Muscle layer of duodenum (tissue), 2 donors: ENCODE measurements at regions not wholly inside any gene's neighbourhood (a gene's known extent, or its start where the extent isn't known, plus 50 kb on each side); places are given as distances from the start of the nearest gene placed in this dataset.
"Not testable (repeated sequence)": the region's sequence is repeated elsewhere in the genome, so short reads cannot be mapped to it uniquely, and the experiment has no call there.

Experiments
- H3K27ac ChIP-seq: one replicate; pipeline ENCODE4 v1.7.0; 2013; ENCODE audit warnings: mild to moderate bottlenecking, low read length
- H3K27me3 ChIP-seq: one replicate; pipeline ENCODE4 v1.7.0; 2013; ENCODE audit warnings: low read depth, mild to moderate bottlenecking, control low read depth, low read length
- H3K36me3 ChIP-seq, 2 donors: one replicate each; pipeline ENCODE4 v1.7.0; 2013; ENCODE audit warnings: low read length in 2 of 2, control low read depth in 1 of 2, mild to moderate bottlenecking in 1 of 2; ENCODE audit not compliant: insufficient read depth in 2 of 2, control insufficient read depth in 1 of 2
- H3K4me1 ChIP-seq, 2 donors: one replicate each; pipeline ENCODE4 v1.7.0; 2013; ENCODE audit warnings: low read length in 2 of 2, mild to moderate bottlenecking in 2 of 2, control low read depth in 1 of 2, moderate library complexity in 1 of 2; ENCODE audit not compliant: insufficient read depth in 2 of 2, control insufficient read depth in 1 of 2
- H3K4me3 ChIP-seq, 2 donors: one replicate each; pipeline ENCODE4 v1.7.0; 2013; ENCODE audit warnings: low read length in 2 of 2, low read depth in 1 of 2, mild to moderate bottlenecking in 1 of 2
- H3K9me3 ChIP-seq, 2 donors: one replicate each; pipeline ENCODE4 v1.7.0; 2013; ENCODE audit warnings: low read length in 2 of 2, control low read depth in 1 of 2, mild to moderate bottlenecking in 1 of 2; ENCODE audit not compliant: control insufficient read depth in 1 of 2
- donor health status: healthy.

DNA sequence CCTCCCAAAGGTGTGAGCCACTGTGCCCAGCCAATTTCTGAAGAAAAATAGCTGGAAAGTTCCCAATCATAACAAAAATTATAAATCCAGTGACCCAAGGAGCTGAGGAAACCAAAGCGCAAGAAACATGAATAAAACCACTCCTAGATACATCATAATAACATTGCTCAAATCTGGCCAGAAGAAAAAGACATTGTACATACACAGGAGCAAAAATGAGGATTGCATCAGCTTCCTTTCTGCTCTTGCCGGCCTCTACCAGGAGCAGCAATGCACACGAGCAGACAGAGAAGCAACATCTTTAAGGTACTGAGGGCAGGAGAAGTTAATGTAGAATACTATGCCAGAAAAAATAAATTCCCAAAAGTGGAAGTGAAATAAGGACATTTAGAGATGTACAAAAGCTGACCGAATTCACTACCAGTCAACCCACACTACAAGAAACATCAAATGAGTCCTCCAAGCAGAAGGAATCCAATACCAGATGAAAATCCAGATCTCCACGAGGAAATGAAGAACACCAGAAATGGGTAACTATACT, 127.0 kb upstream of the NBPF11 start:
- H3K36me3 ChIP-seq, H3K4me1 ChIP-seq, H3K27ac ChIP-seq, H3K9me3 ChIP-seq, H3K27me3 ChIP-seq, H3K4me3 ChIP-seq: not testable (repeated sequence)

DNA sequence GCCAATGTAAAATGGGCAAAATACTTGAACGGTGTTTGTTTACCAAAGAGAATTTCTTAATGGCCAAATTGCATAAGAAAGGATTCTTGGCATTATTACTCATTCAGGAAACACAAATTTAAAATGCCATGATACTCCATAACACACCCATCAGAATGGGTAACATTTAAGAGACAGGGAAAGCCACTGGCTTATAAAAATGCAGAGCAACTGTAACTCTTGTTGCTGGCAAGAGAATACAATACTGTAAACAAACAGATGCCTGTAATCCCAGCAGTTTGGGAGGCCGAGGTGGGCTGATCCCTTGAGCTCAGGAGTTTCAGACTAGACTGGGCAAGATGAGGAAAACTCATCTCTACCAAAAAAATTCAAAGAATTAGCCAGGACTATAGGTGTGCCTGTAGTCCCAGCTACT, 125.8 kb upstream of the NBPF11 start:
- not testable (repeated sequence) for H3K4me1 ChIP-seq, H3K27me3 ChIP-seq, H3K36me3 ChIP-seq, H3K9me3 ChIP-seq, H3K4me3 ChIP-seq, H3K27ac ChIP-seq

DNA sequence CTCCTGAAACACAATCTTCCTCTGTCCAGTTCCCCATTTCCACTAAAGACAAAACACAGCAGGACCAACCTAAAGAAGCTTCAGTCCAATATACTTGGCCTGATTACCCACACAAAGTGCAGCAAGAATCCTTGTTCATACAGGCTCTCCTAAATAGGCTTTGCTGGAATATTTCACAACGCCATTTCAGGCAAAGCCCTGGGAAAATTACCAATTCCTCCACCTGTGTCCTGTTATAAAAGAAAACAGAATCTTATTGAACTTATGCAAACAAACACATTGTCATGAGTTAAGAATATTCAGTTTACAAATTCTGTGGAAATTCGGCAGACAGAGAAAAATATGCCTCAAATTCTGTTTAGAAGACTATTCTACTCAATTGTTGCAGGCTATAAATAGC, 115.0 kb upstream of the NBPF11 start:
- not testable (repeated sequence) for H3K4me3 ChIP-seq, H3K27ac ChIP-seq, H3K27me3 ChIP-seq, H3K4me1 ChIP-seq, H3K36me3 ChIP-seq, H3K9me3 ChIP-seq

DNA sequence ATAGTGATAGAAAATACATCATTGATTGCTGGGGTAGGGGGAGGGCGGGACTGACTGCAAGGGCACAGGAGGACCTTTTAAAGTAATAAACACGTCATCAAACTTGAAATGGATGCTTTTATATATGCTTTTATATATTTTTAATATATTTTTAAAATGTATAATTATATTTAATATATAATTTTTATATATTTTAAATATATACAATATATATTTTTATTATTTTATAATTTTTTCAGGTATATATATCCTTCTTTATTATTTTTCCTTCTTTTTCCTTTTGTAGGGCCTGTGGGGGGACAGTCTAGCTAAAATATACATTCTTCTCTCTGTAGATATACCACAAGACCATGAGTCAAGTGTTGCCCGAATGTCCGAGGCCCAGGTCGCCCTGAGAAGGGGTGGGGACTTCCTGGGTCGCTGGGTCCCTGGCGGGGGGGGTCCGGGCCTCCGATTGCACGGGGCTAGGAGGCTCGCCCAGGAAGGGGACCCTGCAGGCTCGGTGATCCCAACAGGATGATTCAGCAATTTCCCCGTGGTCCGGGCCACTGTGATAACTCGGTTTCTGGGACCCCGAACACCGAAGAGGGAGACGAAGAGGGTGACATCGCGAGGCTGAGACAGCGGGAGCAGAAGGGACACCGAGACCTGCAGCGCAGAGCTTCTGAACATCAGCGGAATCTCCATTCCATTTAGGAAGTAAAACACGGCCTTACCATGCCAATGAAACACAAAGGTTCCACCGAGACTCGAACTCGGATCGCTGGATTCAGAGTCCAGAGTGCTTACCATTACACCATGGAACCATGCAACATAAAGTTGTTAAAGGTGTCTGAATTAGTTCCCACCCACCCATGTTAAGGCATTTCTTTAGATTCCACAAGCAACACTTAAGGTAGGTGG, 112.5 kb upstream of the NBPF11 start:
- H3K27me3 ChIP-seq, result peaks cover 4% of the 10 kb centered on the region
- no peak overlapping the region for H3K4me3 ChIP-seq
- no peak overlapping the region for H3K27ac ChIP-seq
- no peaks in the 10 kb centered on the region for H3K36me3 ChIP-seq
- H3K9me3 ChIP-seq, result no peaks in the 10 kb centered on the region
- H3K4me1 ChIP-seq, result peaks cover 0 to 3% of the 10 kb centered on the region in 2 donors

DNA sequence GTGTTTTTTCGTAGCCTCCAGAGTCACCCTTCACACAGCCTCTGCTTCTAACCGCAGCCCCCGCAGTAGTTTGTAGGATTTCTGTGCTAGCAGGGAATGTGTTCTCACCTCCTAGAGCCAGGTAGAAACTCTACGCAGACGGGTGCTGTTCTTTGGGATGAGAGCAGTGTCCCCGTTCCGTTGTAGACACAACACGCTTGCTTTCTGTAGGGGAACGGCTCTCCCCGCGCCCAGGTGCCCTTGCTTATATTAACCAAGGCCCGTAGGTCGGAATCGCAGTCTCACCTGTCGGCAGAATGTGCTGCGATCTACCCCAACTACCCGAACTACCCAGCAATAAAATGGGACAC, 111.8 kb upstream of the NBPF11 start:
- Histone ChIP-seq H3K36me3 (no peaks in the 10 kb centered on the region), H3K27me3 (peaks cover 4% of the 10 kb centered on the region), H3K4me1 (peaks cover 0 to 3% of the 10 kb centered on the region in 2 donors), H3K27ac (no peak overlapping the region), H3K4me3 (peak overlapping the region; percentile 65 to 80), H3K9me3 (no peaks in the 10 kb centered on the region)

DNA sequence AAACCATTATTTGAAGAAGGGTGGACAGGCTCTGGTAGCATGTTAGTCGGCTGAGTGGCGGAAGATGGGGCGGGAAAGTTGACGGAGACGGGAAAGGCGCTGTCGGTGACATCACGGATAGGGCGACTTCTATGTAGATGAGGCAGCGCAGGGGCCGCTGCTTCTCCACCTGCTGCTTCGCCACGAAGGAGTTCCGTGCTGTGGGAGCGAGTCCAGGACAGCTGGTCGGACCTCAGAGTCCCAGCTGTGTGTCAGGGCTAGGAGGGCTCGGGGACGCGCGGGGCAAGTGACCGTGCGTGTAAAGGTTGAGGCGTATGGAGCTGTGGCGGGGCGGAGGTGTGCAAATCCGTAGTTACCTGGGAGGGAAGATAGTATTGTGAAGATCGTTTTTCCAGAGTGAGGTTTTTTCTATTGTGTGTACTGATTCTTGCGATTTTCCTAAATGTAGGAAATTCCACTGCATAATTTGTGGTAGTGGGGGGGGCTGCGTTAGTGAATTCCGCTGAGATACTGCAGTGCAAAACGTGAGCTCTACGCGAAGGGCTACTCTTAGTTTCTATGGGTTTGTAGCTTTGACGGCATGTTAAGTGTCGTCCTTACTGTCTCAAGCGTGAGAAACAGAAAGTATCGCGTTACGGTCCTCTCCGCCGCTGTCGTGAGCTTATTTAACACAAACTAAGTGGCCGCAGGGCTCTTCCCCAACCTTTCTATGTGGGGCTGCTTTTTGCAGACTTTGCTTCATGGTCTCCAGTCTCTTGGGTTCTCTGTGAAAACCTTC, 111.2 kb upstream of the NBPF11 start:
- Histone ChIP-seq H3K9me3 (no peaks in the 10 kb centered on the region), H3K36me3 (no peaks in the 10 kb centered on the region), H3K27me3 (peaks cover 4% of the 10 kb centered on the region), H3K4me3 (peak overlapping the region; percentile 65 to 80), H3K4me1 (peaks cover 0 to 3% of the 10 kb centered on the region in 2 donors), H3K27ac (no peak overlapping the region)

DNA sequence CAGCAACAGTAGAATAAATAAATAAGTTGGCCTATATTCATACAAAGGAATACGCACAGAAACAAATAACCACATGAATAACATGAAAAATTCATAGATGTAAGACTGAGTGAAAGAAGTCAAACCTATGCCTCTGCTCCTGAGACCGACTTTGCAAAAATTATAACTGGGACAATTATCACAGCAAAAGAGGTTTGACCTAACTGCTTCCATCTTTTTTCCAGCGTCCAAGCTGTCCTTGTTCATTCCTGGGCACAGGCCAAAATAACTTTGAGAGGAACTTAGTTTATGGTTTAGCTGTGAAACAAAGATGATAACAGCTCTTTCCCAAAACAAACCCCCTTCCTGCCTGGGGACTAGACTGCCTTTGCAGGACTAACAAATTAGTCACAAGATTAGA, 109.6 kb upstream of the NBPF11 start:
- not testable (repeated sequence) for H3K9me3 ChIP-seq, H3K27ac ChIP-seq, H3K4me3 ChIP-seq, H3K27me3 ChIP-seq, H3K36me3 ChIP-seq, H3K4me1 ChIP-seq

DNA sequence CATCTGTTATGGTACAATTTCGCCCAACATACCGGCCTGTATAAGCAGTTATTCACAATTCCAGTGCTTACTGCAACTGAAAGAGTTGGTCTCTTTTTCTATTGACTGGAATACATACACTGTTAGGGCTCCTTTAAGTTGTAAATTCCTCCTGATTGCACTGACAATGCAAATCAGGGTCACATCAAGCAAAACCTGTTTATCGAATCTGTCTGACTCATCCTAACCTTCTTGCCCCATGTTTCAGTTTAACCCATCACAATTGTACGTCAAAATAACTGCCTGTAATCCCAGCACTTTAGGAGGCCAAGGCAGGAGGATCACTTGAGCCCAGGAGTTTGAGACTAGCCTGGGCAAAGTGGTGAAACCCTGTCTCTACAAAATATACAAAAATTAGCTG, 105.8 kb upstream of the NBPF11 start:
- H3K4me1 ChIP-seq, H3K4me3 ChIP-seq, H3K9me3 ChIP-seq, H3K27me3 ChIP-seq, H3K27ac ChIP-seq, H3K36me3 ChIP-seq: not testable (repeated sequence)

DNA sequence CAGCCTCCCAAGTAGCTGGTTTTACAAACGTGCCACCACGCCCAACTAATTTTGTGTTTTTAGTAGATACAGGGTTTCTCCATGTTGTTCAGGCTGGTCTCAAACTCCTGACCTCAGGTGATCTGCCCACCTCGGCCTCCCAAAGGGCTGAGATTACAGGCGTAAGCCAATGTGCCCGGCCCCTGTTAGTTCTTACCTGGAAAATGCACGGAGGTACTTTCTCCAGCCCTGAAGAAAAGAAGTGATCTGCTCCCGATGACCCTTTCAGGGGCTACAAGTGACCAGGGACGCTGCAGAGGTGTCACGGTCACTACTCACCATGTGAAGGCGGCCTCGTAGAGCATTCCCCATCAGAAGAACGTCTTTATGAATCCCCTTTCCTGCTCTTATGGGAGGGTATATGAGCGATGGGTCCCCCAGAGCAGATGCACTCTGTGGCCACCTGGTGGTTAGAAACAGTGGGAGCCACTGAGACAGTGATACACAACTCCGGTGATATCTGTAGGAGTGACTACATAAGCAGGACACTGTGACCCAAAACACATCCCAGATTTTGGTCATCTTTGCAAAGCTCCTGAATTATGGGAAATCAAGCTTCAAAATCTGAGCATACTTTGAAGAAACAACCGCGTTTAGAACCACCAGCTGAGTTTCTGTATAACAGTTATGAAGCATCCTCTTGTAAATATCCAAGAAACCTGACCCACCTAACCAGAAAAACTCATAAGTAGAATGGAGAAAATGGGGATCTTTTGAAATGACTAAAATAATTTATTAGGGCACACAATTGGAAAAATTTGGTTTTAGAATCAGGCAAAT, 102.7 kb upstream of the NBPF11 start:
- not testable (repeated sequence) for H3K4me1 ChIP-seq, H3K27ac ChIP-seq, H3K9me3 ChIP-seq, H3K4me3 ChIP-seq, H3K36me3 ChIP-seq, H3K27me3 ChIP-seq

DNA sequence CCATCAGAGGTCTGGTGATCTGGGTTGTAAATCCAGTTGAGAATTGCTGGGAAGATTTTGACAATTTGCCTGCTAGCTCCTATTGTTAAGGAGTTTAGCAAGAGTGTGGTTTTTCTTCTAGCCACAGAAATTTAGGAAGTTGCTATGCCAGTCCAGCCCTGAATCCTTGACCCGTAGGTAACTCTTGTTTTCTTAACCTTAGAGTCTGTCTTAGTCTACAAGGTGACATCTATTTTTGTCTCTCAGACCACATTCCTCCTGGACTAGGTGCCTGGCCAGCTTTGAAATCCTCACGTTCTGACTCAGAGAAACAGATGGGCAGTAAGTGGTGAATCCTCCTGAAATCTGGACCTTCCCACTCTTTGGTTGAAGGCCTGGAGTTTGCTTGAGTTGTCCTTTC, 101.7 kb upstream of the NBPF11 start:
- H3K36me3 ChIP-seq, H3K9me3 ChIP-seq: not testable (repeated sequence)

DNA sequence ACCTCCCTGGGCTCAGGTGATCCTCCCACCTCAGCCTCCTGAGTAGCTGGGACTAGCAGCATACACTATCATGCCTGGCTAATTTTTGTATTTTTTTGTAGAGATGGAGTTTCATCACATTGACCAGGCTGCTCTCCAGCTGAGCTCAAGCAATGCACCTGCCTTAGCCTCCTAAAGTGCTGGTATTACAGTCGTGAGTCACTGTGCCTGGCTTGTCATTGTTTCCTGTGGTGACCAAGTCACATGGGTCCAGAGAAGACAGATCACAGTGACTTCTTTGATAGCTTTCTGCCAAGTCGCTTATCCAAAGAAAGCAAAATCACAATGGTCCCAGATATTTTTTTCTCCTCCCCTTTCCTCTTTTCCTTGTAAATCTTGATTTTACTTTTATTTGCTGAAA, 96.7 kb upstream of the NBPF11 start:
- H3K27me3 ChIP-seq, H3K4me1 ChIP-seq, H3K27ac ChIP-seq, H3K9me3 ChIP-seq, H3K36me3 ChIP-seq, H3K4me3 ChIP-seq: not testable (repeated sequence)

More for the DNA sequence above, 101.7 kb upstream of the NBPF11 start:
- H3K27ac ChIP-seq, H3K4me3 ChIP-seq, H3K4me1 ChIP-seq, H3K27me3 ChIP-seq: not testable (repeated sequence)
